IMR-90 (cell line): ENCODE measurements at regions not wholly inside any gene's neighbourhood (a gene's known extent, or its start where the extent isn't known, plus 50 kb on each side); places are given as distances from the start of the nearest gene placed in this dataset.

Experiments used
- ATAC-seq: fragments of 200-7000 bp; cut with Tn5 transposase; 2 replicates; pipeline ENCODE4 v1.9.1; 2020; ENCODE audit warnings: low read depth, mild to moderate bottlenecking, moderate library complexity
- BruUV-seq: library from RNA; stranded (reverse); fragments of 400-500 nt; replicated peaks from 2 replicates; lab custom pipeline; 2021; lab: Mats Ljungman, UMichigan
- CTCF ChIA-PET: fragments of 300-600 bp; formaldehyde crosslinking; extraction: SDS; loops from one replicate; lab custom pipeline; 2021; ENCODE audit warnings: antibody characterized with exemption; lab: Yijun Ruan, JAX
- POLR2A ChIA-PET: fragments of 300-600 bp; sonication (Branson Sonifier 250); formaldehyde crosslinking; loops from one replicate; lab custom pipeline; 2022; ENCODE audit warnings: antibody characterized with exemption; ENCODE audit not compliant: unreplicated experiment; lab: Charles Lee
- DNase-seq: peaks from one replicate; pipeline ENCODE4 v3.0.0; 2013
- H2AFZ ChIP-seq: replicated peaks from 2 replicates; pipeline ENCODE3; 2013; ENCODE audit warnings: low read length, mild to moderate bottlenecking; ENCODE audit not compliant: poor library complexity
- H2AK5ac ChIP-seq: 2 replicates; pipeline ENCODE4 v1.6.1; 2013; ENCODE audit warnings: low read depth, low read length, inconsistent platforms
- H2AK9ac ChIP-seq: replicated peaks from 2 replicates; pipeline ENCODE3; 2013; ENCODE audit warnings: mild to moderate bottlenecking, low read depth, low read length, moderate library complexity; ENCODE audit not compliant: poor library complexity
- H2BK120ac ChIP-seq: 2 replicates; pipeline ENCODE4 v1.6.1; 2013; ENCODE audit warnings: low read depth, low read length, inconsistent platforms
- H2BK15ac ChIP-seq: 3 replicates; pipeline ENCODE4 v1.6.1; 2013; ENCODE audit warnings: low read depth, low read length, inconsistent platforms
- H2BK20ac ChIP-seq: 2 replicates; pipeline ENCODE4 v1.6.1; 2013; ENCODE audit warnings: low read depth, mild to moderate bottlenecking, inconsistent platforms, low read length, moderate library complexity
- H2BK5ac ChIP-seq: 2 replicates; pipeline ENCODE4 v1.6.1; 2013; ENCODE audit warnings: mild to moderate bottlenecking, low read depth, low read length, inconsistent platforms; ENCODE audit not compliant: poor library complexity, severe bottlenecking
- H3K14ac ChIP-seq: replicated peaks from 2 replicates; pipeline ENCODE4 v1.6.1; 2013; ENCODE audit warnings: low read depth, low read length, inconsistent platforms
- H3K18ac ChIP-seq: 2 replicates; pipeline ENCODE4 v1.6.1; 2013; ENCODE audit warnings: low read depth, low read length, control low read depth
- H3K23ac ChIP-seq: 2 replicates; pipeline ENCODE4 v1.6.1; 2013; ENCODE audit warnings: low read depth, low read length, inconsistent platforms
- H3K27ac ChIP-seq: 2 replicates; pipeline ENCODE4 v1.5.1; 2013; ENCODE audit warnings: mild to moderate bottlenecking, control low read depth, low read length; ENCODE audit not compliant: insufficient read depth
- H3K27me3 ChIP-seq: 2 replicates; pipeline ENCODE4 v1.6.1; 2013; ENCODE audit warnings: low read length; ENCODE audit not compliant: control insufficient read depth, insufficient read depth
- H3K36me3 ChIP-seq: 2 replicates; pipeline ENCODE4 v1.6.1; 2013; ENCODE audit warnings: low read length, mixed read lengths; ENCODE audit not compliant: control insufficient read depth, insufficient read depth
- H3K4ac ChIP-seq: 2 replicates; pipeline ENCODE4 v1.6.1; 2013; ENCODE audit warnings: low read depth, low read length, inconsistent platforms
- H3K4me1 ChIP-seq: 2 replicates; pipeline ENCODE4 v1.6.1; 2013; ENCODE audit warnings: low read length, mixed read lengths; ENCODE audit not compliant: control insufficient read depth, insufficient read depth
- H3K4me2 ChIP-seq: 2 replicates; pipeline ENCODE4 v1.6.1; 2013; ENCODE audit warnings: low read depth, mild to moderate bottlenecking, control low read depth, low read length, moderate library complexity
- H3K4me3 ChIP-seq: 2 replicates; pipeline ENCODE4 v1.5.1; 2013; ENCODE audit warnings: low read depth, mild to moderate bottlenecking, control low read depth, low read length, moderate library complexity; ENCODE audit not compliant: insufficient read depth
- H3K56ac ChIP-seq: 2 replicates; pipeline ENCODE4 v1.6.1; 2013; ENCODE audit warnings: low read length, inconsistent platforms; ENCODE audit not compliant: insufficient read depth; ENCODE audit errors: extremely low read depth
- H3K79me1 ChIP-seq, 2 experiments: 2 replicates each; pipeline ENCODE4 v1.6.1; 2013; ENCODE audit warnings: low read length in 2 of 2, inconsistent platforms in 1 of 2, low read depth in 1 of 2
- H3K9ac ChIP-seq: 2 replicates; pipeline ENCODE4 v1.6.1; 2013; ENCODE audit warnings: low read depth, low read length, control low read depth
- H3K9me1 ChIP-seq: 2 replicates; pipeline ENCODE4 v1.6.1; 2013; ENCODE audit warnings: low read length, inconsistent platforms; ENCODE audit not compliant: insufficient read depth
- H3K9me3 ChIP-seq: 2 replicates; pipeline ENCODE4 v1.6.1; 2013; ENCODE audit warnings: low read length; ENCODE audit not compliant: control insufficient read depth, insufficient read depth
- H4K20me1 ChIP-seq: 2 replicates; pipeline ENCODE4 v1.6.1; 2013; ENCODE audit warnings: low read length, inconsistent platforms; ENCODE audit not compliant: insufficient read depth
- H4K5ac ChIP-seq: 2 replicates; pipeline ENCODE4 v1.6.1; 2013; ENCODE audit warnings: mild to moderate bottlenecking, low read depth, low read length, control low read depth
- H4K8ac ChIP-seq, 2 experiments: 2 replicates each; pipeline ENCODE4 v1.6.1; 2013; ENCODE audit warnings: low read depth in 2 of 2, low read length in 2 of 2, control low read depth in 1 of 2, inconsistent platforms in 1 of 2
- H4K91ac ChIP-seq: 2 replicates; pipeline ENCODE4 v1.6.1; 2013; ENCODE audit warnings: low read depth, low read length, inconsistent platforms; ENCODE audit not compliant: insufficient read depth
- CTCF ChIP-seq: conservative IDR thresholded peaks from 2 replicates; pipeline ENCODE4 v1.5.1; 2012; ENCODE audit warnings: mild to moderate bottlenecking, low read depth, low read length, improper control_type of control experiment
- MAFK ChIP-seq: IDR thresholded peaks from 2 replicates; pipeline ENCODE4 v1.6.1; 2012; ENCODE audit warnings: low read depth, low read length, improper control_type of control experiment
- SMC3 ChIP-seq: fragments of 150-350 bp; IDR thresholded peaks from 2 replicates; pipeline ENCODE4 v1.6.1; 2016; ENCODE audit warnings: low read depth, mild to moderate bottlenecking, antibody characterized with exemption, low read length, moderate library complexity
- USF2 ChIP-seq: fragments of 150-350 bp; IDR thresholded peaks from 2 replicates; pipeline ENCODE4 v1.6.1; 2017; ENCODE audit warnings: mild to moderate bottlenecking, antibody characterized with exemption, low read length, low read depth
- WGBS, 2 experiments: methylation state at CpG; one replicate each; pipeline versions ENCODE4 v1.1.5 to v1.1.7; 2013; ENCODE audit warnings: missing lambda C conversion rate in 2 of 2; ENCODE audit not compliant: insufficient read length in 1 of 2; ENCODE audit errors: extremely low coverage in 2 of 2; 5-methylcytosine and 5-hydroxymethylcytosine counted together
- dilution Hi-C: fragments of 300-500 bp; cut with HindIII; formaldehyde crosslinking; loops from one replicate; pipeline ENCODE4 v1.14.3; 2018; ENCODE audit warnings: low sequenced_read_pairs; ENCODE audit not compliant: unreplicated experiment
- in situ Hi-C: fragments of 300-500 bp; cut with MboI; formaldehyde crosslinking; loops from 3 replicates; pipeline ENCODE4 v1.14.3; 2019; ENCODE audit warnings: low sequenced_read_pairs, inconsistent platforms, mixed read lengths
- intact Hi-C: fragments of 100-400 bp; cut with micrococcal nuclease; formaldehyde crosslinking; loops from 2 replicates; pipeline ENCODE4 v1.10.0; 2022

- ChIA-PET CTCF (no interaction called here), POLR2A (no interaction called here)
- ATAC-seq, result no peak
- in situ Hi-C loops (no loop called here), intact Hi-C loops (no loop called here), dilution Hi-C loops (no loop called here)
- Histone ChIP-seq H4K5ac (peak overlapping the region; percentile 78; the same call in 1 of the 2 replicates), H3K9ac (no peak overlapping the region), H3K4me2 (no peak overlapping the region), H4K91ac (no peak overlapping the region), H2BK5ac (peak overlapping the region; percentile 53), H3K27ac (no peak overlapping the region), H2AFZ (no peak overlapping the region), H2BK20ac (peak overlapping the region; percentile 46; the same call in 1 of the 2 replicates), H2AK9ac (no peak overlapping the region), H3K4ac (0 out of 2 replicates have a peak overlapping the region, but pooled peaks have one; percentile 51), H3K36me3 (no peaks in the 10 kb centered on the region), H3K23ac (no peak overlapping the region), H3K4me3 (no peak overlapping the region), H3K9me1 (0 out of 2 replicates have a peak, but pooled peaks cover 2% of the 10 kb centered on the region), H3K14ac (no peak overlapping the region), H3K4me1 (peaks cover 7% of the 10 kb centered on the region), H2BK15ac (no peak overlapping the region), H3K27me3 (no peaks in the 10 kb centered on the region), H3K18ac (peak overlapping the region; percentile 97; the same call in 1 of the 2 replicates), H2AK5ac (no peak overlapping the region), H3K79me1 (no peaks in the 10 kb centered on the region), H2BK120ac (no peak overlapping the region), H4K20me1 (no peaks in the 10 kb centered on the region; the same call in 1 of the 2 replicates), H3K9me3 (peaks cover 7% of the 10 kb centered on the region), H4K8ac (peak overlapping the region in 1 of 2 experiments; percentile 53; a peak in 1 of 4 replicates), H3K56ac (no peak overlapping the region)
- TF ChIP-seq SMC3 (no peak), USF2 (no peak), MAFK (no peak), CTCF (no peak)
- WGBS, 2 experiments, result no CpG with 5 or more reads among the region's 2 CpGs
- no TSS peak for BruUV-seq
- DNase-seq, result no peak
These were observed 947.4 kb upstream of the CITED2 start for GRCh38 chr6:140321891-140322290.
